Stimulated activated naive CD8-positive, alpha-beta T cell treated with anti-CD3 and anti-CD28 coated beads, Interleukin-15, Interleukin-2, amounts not matched to agents 100 ng/mL and 50 ng/mL, for 24 hours (primary cell): ENCODE measurements at regions not wholly inside any gene's neighbourhood (a gene's known extent, or its start where the extent isn't known, plus 50 kb on each side); places are given as distances from the start of the nearest gene placed in this dataset.
"Not testable (repeated sequence)": the region's sequence is repeated elsewhere in the genome, so short reads cannot be mapped to it uniquely, and the experiment has no call there.

Experiments used
- H3K27ac Mint-ChIP-seq: one replicate; pipeline ENCODE4 v1.8.0; 2021; ENCODE audit warnings: mild to moderate bottlenecking, mixed read lengths
- H3K27me3 Mint-ChIP-seq: one replicate; pipeline ENCODE4 v1.8.0; 2021; ENCODE audit warnings: mixed read lengths
- H3K36me3 Mint-ChIP-seq: one replicate; pipeline ENCODE4 v1.8.0; 2021; ENCODE audit warnings: low read depth, mixed read lengths
- H3K4me1 Mint-ChIP-seq: one replicate; pipeline ENCODE4 v1.8.0; 2021; ENCODE audit warnings: low read depth, mixed read lengths
- H3K4me3 Mint-ChIP-seq: one replicate; pipeline ENCODE4 v1.8.0; 2021; ENCODE audit warnings: mild to moderate bottlenecking, mixed read lengths
- H3K9me3 Mint-ChIP-seq: one replicate; pipeline ENCODE4 v1.8.0; 2021; ENCODE audit warnings: mixed read lengths

DNA sequence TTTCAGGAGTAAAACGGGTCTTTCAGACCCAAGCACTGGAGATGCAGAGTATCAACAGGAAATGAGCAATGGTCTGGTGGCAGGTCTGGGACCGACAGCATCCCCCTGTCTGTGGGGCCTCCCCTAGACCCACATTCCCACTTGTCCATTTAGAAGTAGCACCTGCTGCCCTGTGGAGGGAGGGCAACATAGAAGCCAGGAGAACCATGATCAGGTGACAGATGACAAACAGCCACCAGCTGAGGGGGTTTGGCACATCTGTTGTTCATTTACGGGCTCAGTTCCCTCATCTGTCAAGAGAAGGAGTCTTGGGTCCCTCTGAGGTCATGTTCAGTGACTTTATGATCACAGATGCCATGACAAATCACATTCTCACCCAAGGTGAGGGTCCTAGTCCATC, 77.9 kb upstream of the SLC66A3 start:
- no peaks in the 10 kb centered on the region for H3K36me3 Mint-ChIP-seq
- no peak overlapping the region for H3K4me3 Mint-ChIP-seq
- peaks cover 18% of the 10 kb centered on the region for H3K27me3 Mint-ChIP-seq
- H3K9me3 Mint-ChIP-seq, result no peaks in the 10 kb centered on the region
- H3K27ac Mint-ChIP-seq, result no peak overlapping the region
- H3K4me1 Mint-ChIP-seq, result no peaks in the 10 kb centered on the region

DNA sequence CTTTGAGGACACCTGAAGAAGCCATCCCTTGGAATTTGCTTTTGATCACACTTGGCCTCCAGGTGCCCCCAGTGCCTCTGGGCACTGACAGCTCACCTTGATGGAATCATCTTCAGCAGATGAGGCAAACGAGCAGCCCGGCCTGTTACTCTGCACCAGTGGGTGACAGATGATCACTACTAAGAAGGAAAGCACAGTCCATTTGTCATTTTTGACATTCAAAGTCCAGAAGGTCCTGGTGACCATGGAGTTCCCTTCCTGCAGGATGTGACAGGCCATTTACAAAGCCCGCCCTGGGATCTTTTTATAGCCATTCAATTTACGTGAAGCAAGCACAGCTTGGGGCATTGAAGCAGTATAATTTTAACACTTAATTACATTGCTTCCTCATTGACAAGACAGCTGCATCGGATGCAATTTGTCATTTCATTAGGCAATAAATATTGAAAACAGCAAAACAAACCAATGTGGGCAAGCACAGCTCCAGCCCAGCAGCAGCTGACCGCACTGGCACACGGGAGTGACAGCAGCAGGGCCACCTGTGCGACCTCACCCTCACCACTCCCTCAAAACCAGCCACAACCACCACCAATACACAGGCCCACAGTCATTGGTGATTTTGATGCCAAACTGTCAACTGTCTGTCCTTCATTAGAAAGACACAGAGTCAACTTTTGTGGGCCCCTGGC, 76.0 kb upstream of the SLC66A3 start:
- no peak overlapping the region for H3K4me3 Mint-ChIP-seq
- H3K9me3 Mint-ChIP-seq, result no peaks in the 10 kb centered on the region
- H3K36me3 Mint-ChIP-seq, result no peaks in the 10 kb centered on the region
- no peak overlapping the region for H3K27ac Mint-ChIP-seq
- peaks cover 6% of the 10 kb centered on the region for H3K27me3 Mint-ChIP-seq
- H3K4me1 Mint-ChIP-seq, result no peaks in the 10 kb centered on the region

DNA sequence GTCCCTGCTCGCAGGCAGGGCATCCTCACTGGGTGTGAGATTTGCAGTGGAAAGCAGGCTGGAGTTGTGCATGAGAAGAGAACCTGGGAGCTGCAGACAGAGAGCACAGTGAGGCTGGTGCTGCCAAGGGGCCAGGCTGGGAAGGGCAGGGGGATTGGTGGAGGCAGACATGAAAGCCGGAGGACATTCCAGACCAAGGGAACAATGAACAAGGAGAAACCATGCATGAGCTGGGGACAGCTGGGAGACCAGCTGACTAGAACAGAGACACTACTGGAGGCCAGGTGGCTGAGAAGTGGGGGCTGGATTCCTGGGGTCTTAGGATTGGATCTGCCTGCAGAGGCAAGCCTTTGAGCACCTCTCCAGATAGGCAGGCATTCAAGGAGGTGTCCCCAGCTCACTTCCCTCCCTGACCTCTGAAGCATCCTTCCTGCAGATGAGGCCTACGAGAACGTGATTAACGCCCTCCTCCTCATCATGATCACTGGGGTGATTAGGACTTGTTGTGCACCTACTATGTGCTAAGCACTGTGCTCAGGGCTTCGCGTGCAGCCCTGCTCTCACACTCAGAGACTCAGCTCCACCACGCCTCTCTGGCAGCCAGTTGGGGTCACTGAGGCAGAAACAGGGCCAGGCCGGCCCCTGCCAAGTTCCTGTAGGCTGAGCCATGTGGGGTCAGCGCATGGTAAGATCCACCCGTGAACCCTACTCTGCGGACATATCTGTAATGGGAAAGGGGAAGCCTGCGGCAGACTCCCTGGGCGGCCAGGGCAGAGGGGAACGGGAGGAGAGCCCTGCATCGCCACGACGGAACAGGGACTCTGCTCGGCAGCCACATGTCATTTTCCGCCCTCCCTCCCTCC, 74.8 kb upstream of the SLC66A3 start:
- Mint-ChIP-seq H3K27me3 (peaks cover 9% of the 10 kb centered on the region), H3K9me3 (no peaks in the 10 kb centered on the region), H3K36me3 (no peaks in the 10 kb centered on the region), H3K27ac (no peak overlapping the region), H3K4me1 (no peaks in the 10 kb centered on the region), H3K4me3 (no peak overlapping the region)

DNA sequence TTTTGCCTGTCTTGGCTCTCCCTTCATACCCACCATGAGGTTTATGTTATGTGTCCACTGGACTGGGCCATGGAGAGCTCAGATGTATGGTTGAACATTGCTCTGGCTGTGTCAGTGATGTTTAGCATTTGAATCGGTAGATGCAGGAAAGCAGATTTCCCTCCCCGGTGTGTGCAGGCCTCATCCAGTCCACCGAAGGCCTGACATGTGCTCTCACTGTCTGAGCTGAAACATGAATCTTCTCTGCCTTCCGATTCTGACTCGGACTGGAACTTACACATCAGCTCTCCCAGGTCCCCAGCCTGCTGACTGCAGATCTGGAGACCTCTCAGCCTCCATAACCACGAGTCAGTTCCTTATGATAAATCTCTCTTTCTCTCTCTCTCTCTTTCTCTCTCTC, 72.4 kb upstream of the SLC66A3 start:
- Mint-ChIP-seq H3K36me3 (no peaks in the 10 kb centered on the region), H3K4me3 (no peak overlapping the region), H3K27me3 (peaks cover 15% of the 10 kb centered on the region), H3K9me3 (no peaks in the 10 kb centered on the region), H3K4me1 (no peaks in the 10 kb centered on the region), H3K27ac (no peak overlapping the region)

DNA sequence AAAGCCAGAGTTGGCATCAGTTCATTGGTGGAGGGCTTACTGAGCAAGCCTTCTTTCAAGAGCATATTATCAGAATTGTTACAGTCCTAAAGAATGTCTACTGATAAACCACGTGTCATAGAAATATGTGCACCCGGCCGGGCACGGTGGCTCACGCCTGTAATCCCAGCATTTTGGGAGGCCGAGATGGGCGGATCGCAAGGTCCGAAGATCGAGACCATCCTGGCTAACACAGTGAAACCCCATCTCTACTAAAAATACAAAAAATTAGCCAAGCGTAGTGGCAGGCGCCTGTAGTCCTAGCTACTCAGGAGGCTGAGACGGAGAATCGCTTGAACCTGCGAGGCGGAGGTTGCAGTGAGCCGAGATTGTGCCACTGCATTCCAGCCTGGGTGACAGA, 66.4 kb upstream of the SLC66A3 start:
- H3K27ac Mint-ChIP-seq, H3K4me3 Mint-ChIP-seq, H3K9me3 Mint-ChIP-seq, H3K4me1 Mint-ChIP-seq, H3K36me3 Mint-ChIP-seq: not testable (repeated sequence)
- H3K27me3 Mint-ChIP-seq, result peaks cover 12% of the 10 kb centered on the region

DNA sequence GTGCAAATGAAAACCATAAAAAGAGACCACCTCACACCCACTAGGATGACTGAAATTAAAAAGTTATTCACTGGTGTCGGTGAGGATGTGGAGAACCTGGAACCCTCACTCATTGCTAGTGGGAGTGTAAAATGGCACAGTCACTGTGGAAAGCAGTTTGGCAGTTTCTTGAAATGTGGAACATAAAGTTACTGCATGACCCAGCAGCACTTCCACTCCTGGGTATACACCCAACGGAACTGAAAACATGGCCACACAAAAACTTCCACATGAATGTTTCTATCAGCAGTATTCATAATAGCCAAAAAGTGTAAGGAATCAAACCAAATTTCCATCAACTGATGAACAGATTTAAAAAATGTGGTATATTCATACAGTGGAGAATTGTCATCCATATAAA, 65.1 kb upstream of the SLC66A3 start:
- Mint-ChIP-seq H3K4me3 (no peak overlapping the region), H3K36me3 (no peaks in the 10 kb centered on the region), H3K27me3 (peaks cover 12% of the 10 kb centered on the region), H3K9me3 (no peaks in the 10 kb centered on the region), H3K4me1 (no peaks in the 10 kb centered on the region), H3K27ac (no peak overlapping the region)

DNA sequence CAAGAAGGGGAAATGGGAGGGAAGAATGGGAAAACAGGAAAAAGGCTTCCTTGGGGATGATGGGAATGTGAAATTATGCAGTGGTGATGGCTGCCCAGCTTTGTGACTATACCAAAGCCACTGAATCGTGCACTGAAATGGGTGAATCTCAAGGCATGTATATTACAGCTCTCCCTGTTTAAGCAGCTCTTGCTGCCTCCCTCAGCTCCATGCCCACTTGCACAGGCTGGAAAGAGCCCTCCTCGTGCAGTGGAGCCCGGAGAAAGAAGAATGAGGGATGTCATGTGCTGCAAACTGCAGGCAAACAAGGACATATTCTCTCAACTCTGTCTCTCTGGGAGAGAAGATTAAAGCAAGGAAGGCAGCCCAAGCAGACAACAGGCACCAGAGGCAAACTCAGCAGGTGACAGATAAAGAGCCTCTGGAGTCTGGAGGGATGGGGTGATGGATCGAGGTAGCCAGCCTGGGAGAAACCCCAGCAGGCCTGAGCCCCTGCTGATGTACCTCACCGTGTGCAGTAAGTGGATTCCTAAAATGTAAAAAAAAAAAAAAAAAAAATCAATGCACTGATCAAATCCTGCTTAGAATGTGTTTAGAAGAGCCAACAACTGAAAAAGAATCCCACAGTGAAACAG, 62.4 kb upstream of the SLC66A3 start:
- Mint-ChIP-seq H3K27ac (no peak overlapping the region), H3K27me3 (no peaks in the 10 kb centered on the region), H3K4me1 (no peaks in the 10 kb centered on the region), H3K36me3 (no peaks in the 10 kb centered on the region), H3K4me3 (no peak overlapping the region), H3K9me3 (no peaks in the 10 kb centered on the region)

DNA sequence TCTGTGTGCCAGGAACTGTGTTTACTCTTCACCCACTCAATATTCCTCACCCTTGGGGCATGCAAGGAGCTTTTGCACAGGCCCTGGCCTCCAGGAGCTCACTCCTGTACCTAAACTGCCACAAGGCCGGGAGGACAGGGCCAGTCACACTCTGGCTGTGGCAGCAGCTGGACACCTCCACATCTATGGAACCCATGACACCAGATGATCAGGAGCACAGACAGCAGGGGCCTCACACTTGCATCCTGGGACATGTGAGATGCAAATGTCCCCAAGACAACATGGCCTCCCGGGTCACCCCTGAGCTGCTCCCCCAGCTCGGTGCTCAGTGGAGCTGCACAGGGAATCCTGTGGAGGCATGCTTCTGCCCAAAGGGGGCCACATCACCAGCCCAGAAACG, 61.8 kb upstream of the SLC66A3 start:
- H3K9me3 Mint-ChIP-seq, result no peaks in the 10 kb centered on the region
- H3K27me3 Mint-ChIP-seq, result no peaks in the 10 kb centered on the region
- H3K27ac Mint-ChIP-seq, result no peak overlapping the region
- no peak overlapping the region for H3K4me3 Mint-ChIP-seq
- no peaks in the 10 kb centered on the region for H3K36me3 Mint-ChIP-seq
- H3K4me1 Mint-ChIP-seq, result no peaks in the 10 kb centered on the region

DNA sequence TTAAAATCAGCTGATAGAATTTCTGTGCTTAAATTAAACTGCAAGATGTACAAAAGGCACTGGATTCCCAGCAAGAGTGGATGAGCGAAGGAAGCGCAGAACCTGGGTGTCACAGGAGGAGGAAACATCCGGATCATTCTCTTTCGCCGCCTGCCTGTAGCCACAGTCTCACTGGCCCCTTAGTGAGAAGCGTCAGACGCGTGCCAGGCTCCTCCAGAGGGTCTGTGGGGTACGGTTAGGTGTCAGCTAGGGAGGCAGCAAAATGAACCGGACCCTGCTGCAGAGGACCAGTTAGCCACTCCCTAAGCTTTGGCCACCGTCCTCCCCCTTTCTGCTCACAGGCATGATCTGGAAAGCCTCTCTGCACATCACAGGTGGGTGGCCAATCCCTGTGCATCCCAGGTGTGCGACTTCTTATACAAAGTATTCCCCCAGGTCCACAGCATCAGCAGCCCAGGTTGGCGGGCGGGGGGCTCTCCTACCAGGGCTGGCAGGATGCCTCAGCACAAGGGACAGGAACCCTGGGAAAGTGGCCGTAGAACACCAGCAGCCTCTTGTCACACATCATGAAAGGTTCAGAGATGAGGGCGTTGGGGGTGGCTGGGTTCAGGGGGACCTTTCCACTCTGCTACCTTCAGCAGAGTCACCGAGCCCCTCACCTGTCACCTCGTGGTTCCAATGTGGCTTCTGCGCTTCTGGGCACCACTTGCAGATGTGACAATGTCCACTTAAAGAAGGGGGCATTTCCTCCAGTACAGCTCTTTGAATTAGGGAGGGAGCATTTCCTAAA, 61.1 kb upstream of the SLC66A3 start:
- Mint-ChIP-seq H3K4me3 (no peak overlapping the region), H3K4me1 (no peaks in the 10 kb centered on the region), H3K27me3 (no peaks in the 10 kb centered on the region), H3K36me3 (no peaks in the 10 kb centered on the region), H3K27ac (no peak overlapping the region), H3K9me3 (no peaks in the 10 kb centered on the region)

DNA sequence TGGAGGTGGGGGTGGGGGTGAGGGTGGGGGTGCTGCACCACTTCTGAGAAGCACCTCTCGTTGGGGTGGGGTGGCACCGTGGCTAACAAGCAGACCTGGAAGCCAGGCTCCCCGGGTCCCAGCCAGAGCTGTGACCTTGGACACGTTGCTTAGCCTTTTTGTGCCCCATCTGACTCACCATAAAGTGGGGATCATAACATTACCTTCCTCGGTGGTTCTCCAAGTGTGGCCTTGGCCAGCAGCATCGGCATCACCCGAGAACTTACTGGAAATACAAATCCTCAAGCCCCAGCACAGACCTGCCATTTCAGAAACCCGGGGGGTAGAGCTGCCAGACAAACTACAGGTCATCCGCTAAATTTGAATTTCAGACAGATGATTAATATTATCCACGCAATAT, 58.7 kb upstream of the SLC66A3 start:
- no peaks in the 10 kb centered on the region for H3K27me3 Mint-ChIP-seq
- no peak overlapping the region for H3K27ac Mint-ChIP-seq
- H3K9me3 Mint-ChIP-seq, result no peaks in the 10 kb centered on the region
- no peaks in the 10 kb centered on the region for H3K36me3 Mint-ChIP-seq
- no peaks in the 10 kb centered on the region for H3K4me1 Mint-ChIP-seq
- H3K4me3 Mint-ChIP-seq, result no peak overlapping the region

DNA sequence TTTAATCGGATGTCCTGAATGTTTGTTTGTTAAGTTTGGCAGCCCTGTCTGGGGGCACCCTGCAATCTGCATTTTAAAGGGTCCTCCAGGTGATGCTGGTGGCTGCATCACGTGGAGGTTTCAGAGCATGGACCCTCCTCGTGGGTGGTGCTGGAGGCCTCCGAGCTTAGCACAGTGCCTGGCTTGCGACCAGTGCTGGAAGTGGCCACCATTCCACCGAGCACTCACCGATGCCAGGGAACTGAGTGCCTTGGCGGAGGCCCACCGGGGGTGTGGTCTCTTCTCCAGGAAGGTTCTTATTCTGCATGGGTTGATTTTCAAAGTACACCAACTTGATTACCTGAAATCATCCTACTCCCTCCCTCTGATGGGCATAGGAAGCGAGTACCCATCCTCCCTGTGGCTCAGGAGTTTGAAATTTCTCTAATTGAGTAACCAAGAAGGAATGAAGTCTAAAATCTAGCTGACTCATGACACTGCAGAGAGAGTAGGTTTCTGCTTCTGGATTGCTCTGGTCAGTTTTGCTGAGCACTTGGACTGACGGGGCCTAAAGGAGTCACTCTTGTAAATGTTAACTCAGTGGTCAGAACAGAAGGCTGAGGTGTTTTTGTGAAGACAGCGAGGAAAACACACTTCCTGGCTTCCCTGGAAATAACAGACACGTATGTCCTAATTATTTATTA, 58.1 kb upstream of the SLC66A3 start:
- Mint-ChIP-seq H3K4me3 (no peak overlapping the region), H3K27me3 (no peaks in the 10 kb centered on the region), H3K9me3 (no peaks in the 10 kb centered on the region), H3K27ac (no peak overlapping the region), H3K36me3 (no peaks in the 10 kb centered on the region), H3K4me1 (no peaks in the 10 kb centered on the region)

DNA sequence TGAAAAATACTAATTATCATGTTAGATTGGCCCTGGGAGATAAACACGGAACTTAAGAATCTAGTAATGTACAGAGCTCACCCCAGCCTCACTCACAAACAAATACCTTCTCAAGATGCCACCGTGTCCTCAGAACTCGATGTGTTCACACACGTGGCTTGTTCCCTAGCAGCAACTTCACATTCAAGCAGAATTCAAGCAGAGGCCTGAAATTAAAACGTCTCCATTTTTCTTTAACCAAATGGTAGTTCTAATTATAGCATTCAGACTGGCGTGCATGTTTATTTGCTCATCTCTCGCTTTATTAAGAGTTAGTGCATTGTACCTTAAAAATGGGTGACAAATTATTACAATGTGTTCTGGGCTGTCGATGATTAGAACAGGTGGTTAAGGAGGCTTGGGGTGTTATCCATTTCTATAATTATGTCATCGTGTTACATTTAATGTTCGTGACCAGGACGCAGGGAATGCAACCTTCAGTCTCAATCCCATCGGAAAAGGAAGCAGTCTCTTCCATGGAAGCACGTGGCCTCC, 57.3 kb upstream of the SLC66A3 start:
- Mint-ChIP-seq H3K27me3 (no peaks in the 10 kb centered on the region), H3K4me3 (no peak overlapping the region)

DNA sequence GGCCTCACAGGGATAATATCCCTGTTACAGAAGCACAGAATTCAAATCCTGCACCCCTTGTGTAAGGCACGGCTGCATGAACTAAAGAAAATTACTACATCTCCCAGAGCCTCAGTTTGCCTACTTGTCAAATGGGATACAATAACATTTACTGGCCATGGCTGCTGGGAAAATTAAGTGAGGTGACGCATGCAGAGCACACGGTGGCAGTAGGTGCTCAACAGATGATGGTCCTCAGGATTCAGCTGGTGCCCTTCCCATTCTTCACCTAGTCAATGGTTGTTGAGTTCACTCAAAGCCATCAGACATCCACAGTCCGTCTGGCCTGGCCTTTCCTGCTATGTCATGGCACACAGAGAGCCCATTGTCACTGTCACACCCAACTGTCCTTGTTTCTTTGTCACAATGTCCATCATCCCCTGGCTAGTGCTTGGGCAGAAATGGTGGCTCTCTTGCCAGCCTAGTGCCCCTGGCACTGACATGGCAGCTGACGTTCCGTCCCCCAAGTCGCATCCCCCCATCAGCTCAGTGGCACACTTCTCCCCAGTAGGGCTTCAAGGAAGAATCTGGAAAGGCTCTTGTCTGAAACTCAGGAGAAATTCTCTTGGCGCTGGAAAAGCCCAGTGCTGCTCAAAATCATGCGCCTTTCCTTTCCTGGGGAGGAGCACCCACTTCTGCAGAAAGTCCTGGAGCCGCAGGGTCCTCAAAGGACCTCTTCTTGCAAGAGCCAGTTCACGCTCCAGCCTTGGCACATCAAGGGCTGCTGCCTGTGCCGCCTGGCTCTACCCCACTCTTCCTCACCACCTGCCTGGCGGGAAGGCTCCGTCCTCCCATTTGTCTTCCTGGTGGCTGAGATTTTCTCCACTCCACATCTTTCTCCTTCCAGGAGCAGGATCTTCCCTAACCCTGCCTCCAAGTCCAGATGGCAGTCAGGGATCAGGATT, 55.9 kb upstream of the SLC66A3 start:
- H3K4me3 Mint-ChIP-seq, result no peak overlapping the region
- H3K9me3 Mint-ChIP-seq, result no peaks in the 10 kb centered on the region
- no peaks in the 10 kb centered on the region for H3K36me3 Mint-ChIP-seq
- H3K4me1 Mint-ChIP-seq, result peaks cover 6% of the 10 kb centered on the region
- H3K27ac Mint-ChIP-seq, result no peak overlapping the region
- H3K27me3 Mint-ChIP-seq, result no peaks in the 10 kb centered on the region

More for the DNA sequence above, 57.3 kb upstream of the SLC66A3 start:
- Mint-ChIP-seq H3K27ac (no peak overlapping the region), H3K4me1 (no peaks in the 10 kb centered on the region), H3K36me3 (no peaks in the 10 kb centered on the region), H3K9me3 (no peaks in the 10 kb centered on the region)
